Lower leg skin (tissue), 4 donors: ENCODE measurements at regions not wholly inside any gene's neighbourhood (a gene's known extent, or its start where the extent isn't known, plus 50 kb on each side); places are given as distances from the start of the nearest gene placed in this dataset.

Experiments
- DNase-seq, 2 donors: peaks; one replicate each; pipeline ENCODE4 v3.0.0-alpha.2; 2019; ENCODE audit warnings: low spot score in 2 of 2
- H3K4me3 ChIP-seq: fragments of 200-600 bp; sonication (generic); 2 replicates; pipeline ENCODE4 v1.5.1; 2017; ENCODE audit warnings: mild to moderate bottlenecking, low read depth; ENCODE audit not compliant: poor library complexity, severe bottlenecking
- CTCF ChIP-seq, 3 donors: fragments of 450-650 bp; IDR thresholded peaks; one replicate each; pipeline ENCODE4 v1.5.1; 2016; ENCODE audit warnings: antibody characterized with exemption in 3 of 3, mild to moderate bottlenecking in 3 of 3, moderate library complexity in 2 of 3
- POLR2A ChIP-seq, 2 donors: fragments of 450-650 bp; IDR thresholded peaks; one replicate each; pipeline ENCODE4 v1.6.1; 2016 to 2017; ENCODE audit warnings: antibody characterized with exemption in 2 of 2, mild to moderate bottlenecking in 1 of 2, moderate library complexity in 1 of 2
- WGBS, 2 donors: methylation state at CpG; one replicate each; pipeline ENCODE4 v1.1.5; 2018; 5-methylcytosine and 5-hydroxymethylcytosine counted together
- intact Hi-C: fragments of 100-400 bp; cut with DNase I; formaldehyde crosslinking; loops from one replicate; pipeline ENCODE4 v1.15.0; 2023; ENCODE audit warnings: low total_unique reads

GRCh38 chr7:88635149-88635548 lies 124.4 kb upstream of the ZNF804B start:
- H3K4me3 ChIP-seq, result no peak overlapping the region
- DNase-seq, result no peak
- TF ChIP-seq CTCF (IDR thresholded peaks at IDR 0.05) (no peak), POLR2A (IDR thresholded peaks at IDR 0.05) (no peak)
- intact Hi-C loops, result no loop called here
- WGBS, 2 donors, result 70 to 72% methylated on average over 1 of the region's 1 CpG

DNA sequence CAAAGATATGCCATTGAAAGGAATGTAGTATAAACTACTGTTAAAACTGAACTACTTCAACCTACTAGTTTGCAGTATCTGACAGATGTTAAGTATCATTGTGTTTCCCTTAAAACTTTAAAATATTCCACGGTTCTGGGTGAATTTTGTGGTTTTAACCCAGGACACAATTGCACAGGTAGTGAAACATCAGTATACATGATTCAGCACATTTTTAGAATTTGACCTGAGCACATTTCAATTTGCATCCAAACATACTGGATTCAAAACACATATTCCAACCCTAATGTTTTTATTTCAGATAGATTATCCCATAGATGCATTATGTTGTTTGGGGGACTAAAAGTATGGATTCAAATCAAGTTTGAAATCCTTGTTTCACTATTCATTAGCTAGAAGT lies 129.9 kb upstream of the ZNF804B start:
- H3K4me3 ChIP-seq, result no peak overlapping the region
- DNase-seq, result no peak
- 67 to 78% methylated on average over 1 of the region's 1 CpG for WGBS, 2 donors
- intact Hi-C loops, result no loop called here
- TF ChIP-seq CTCF (IDR thresholded peaks at IDR 0.05) (no peak), POLR2A (IDR thresholded peaks at IDR 0.05) (no peak)

GRCh38 chr7:88628363-88629085 lies 131.0 kb upstream of the ZNF804B start:
- TF ChIP-seq CTCF (IDR thresholded peaks at IDR 0.05), result no peak
- TF ChIP-seq POLR2A (IDR thresholded peaks at IDR 0.05), result no peak
- DNase-seq, result no peak
- intact Hi-C loops, result no loop called here
- H3K4me3 ChIP-seq, result no peak overlapping the region
- 64 to 82% methylated on average over 2 of the region's 2 CpGs for WGBS, 2 donors

- intact Hi-C loops, result no loop called here
- H3K4me3 ChIP-seq, result no peak overlapping the region
- 90 to 93% methylated on average over 2 of the region's 2 CpGs for WGBS, 2 donors
- DNase-seq, result no peak
- TF ChIP-seq CTCF (IDR thresholded peaks at IDR 0.05), result no peak
- no peak for TF ChIP-seq POLR2A (IDR thresholded peaks at IDR 0.05)
Measured at GRCh38 chr7:88617185-88617584, 142.3 kb upstream of the ZNF804B start.

DNA sequence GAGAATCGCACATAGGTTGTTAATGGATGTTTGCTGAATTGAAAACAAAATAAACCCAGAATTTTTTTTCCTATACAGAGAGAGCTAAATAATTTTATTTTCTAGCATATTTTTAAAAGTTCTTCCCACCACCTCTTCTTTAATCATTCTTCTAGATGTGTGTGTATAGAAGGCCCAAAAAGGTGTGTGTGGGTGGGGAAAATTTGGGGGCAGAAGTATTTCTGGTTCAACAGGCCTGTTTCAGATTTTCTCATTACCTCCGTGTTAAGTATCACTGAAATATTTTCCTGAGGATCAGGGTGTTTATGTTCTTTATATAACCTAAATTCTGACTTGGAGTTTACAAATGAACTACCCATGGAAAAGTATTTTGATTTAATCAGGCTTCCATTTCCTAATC lies 144.2 kb upstream of the ZNF804B start:
- no peak for TF ChIP-seq POLR2A (IDR thresholded peaks at IDR 0.05)
- no peak for TF ChIP-seq CTCF (IDR thresholded peaks at IDR 0.05)
- no peak for DNase-seq
- intact Hi-C loops, result no loop called here
- 82 to 91% methylated on average over 2 of the region's 2 CpGs for WGBS, 2 donors
- H3K4me3 ChIP-seq, result no peak overlapping the region

DNA sequence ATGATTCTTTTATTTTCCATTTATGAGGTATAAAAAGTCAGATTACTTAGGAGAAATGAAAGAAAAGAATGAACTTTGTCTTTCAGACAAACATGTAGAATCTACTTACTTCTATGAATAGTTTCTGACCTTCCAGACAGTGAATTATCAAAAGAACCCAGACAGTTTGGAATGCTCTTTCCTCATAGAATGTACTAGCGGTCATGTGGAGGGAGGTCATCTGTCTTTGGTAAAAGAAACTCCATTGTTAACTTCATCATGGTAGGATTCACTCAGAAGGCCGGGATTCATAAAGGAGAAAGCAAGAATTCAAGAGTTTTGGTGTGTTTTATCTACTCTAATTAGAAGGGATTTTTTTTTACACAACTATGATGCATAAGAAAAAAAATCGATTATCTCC lies 144.8 kb upstream of the ZNF804B start:
- no peak overlapping the region for H3K4me3 ChIP-seq
- no peak for TF ChIP-seq POLR2A (IDR thresholded peaks at IDR 0.05)
- no peak for TF ChIP-seq CTCF (IDR thresholded peaks at IDR 0.05)
- 79 to 81% methylated on average over 3 of the region's 3 CpGs for WGBS, 2 donors
- intact Hi-C loops, result no loop called here
- no peak for DNase-seq
